HCT116 (cell line): ENCODE measurements at regions not wholly inside any gene's neighbourhood (a gene's known extent, or its start where the extent isn't known, plus 50 kb on each side); places are given as distances from the start of the nearest gene placed in this dataset.

ENCODE experiments used
- ATAC-seq: fragments of 200-7000 bp; cut with Tn5 transposase; 2 replicates; pipeline ENCODE4 v1.9.1; 2020; ENCODE audit warnings: mild to moderate bottlenecking, moderate library complexity
- BruUV-seq: library from RNA; stranded (reverse); fragments of 400-500 nt; replicated peaks from 2 replicates; lab custom pipeline; 2021; lab: Mats Ljungman, UMichigan
- CTCF ChIA-PET: fragments of 300-600 bp; sonication (Branson Sonifier 250); formaldehyde crosslinking; loops from one replicate; lab custom pipeline; 2021; ENCODE audit warnings: antibody characterized with exemption; lab: Charles Lee
- POLR2A ChIA-PET: fragments of 300-600, 350-600 bp; sonication (Branson Sonifier 250); formaldehyde crosslinking; loops from one replicate; lab custom pipeline; 2021; ENCODE audit warnings: antibody characterized with exemption; lab: Charles Lee
- RAD21 ChIA-PET, 2 experiments: fragments of 300-600 bp; sonication (Branson Sonifier 250); formaldehyde crosslinking; loops; one replicate each; lab custom pipeline; 2023; ENCODE audit warnings: low total read pairs in 2 of 2; ENCODE audit not compliant: uncharacterized antibody in 2 of 2, unreplicated experiment in 2 of 2, low non-redundant PET in 1 of 2; lab: Charles Lee
- DNase-seq: peaks from one replicate; pipeline ENCODE4 v3.0.0-alpha.2; 2010; ENCODE audit warnings: low read depth, low spot score
- H2AFZ ChIP-seq: fragments of 200-600 bp; shearing (Covaris generic), sonication (generic); 2 replicates; pipeline ENCODE4 v1.6.1; 2017; ENCODE audit warnings: low read depth, mixed run types, mixed read lengths, antibody characterized with exemption, low read length; ENCODE audit not compliant: poor library complexity, severe bottlenecking
- H3K27ac ChIP-seq: 2 replicates; pipeline ENCODE4 v1.5.1; 2012; ENCODE audit warnings: low read depth, low read length
- H3K27me3 ChIP-seq: fragments of 200-600 bp; sonication (generic); 2 replicates; pipeline ENCODE4 v1.6.1; 2016; ENCODE audit warnings: mixed run types, low read length, mixed read lengths; ENCODE audit not compliant: insufficient read depth
- H3K36me3 ChIP-seq, 2 experiments: fragments of 200-500 bp in 1 of 2; fragments of 200-600 bp in 1 of 2; sonication (Bioruptor generic) in 1 of 2; sonication (generic) in 1 of 2; 2 replicates each; pipeline versions ENCODE4 v1.5.1 to v1.6.1; 2014 to 2016; ENCODE audit warnings: low read length in 2 of 2, inconsistent platforms in 1 of 2, mixed read lengths in 1 of 2, mixed run types in 1 of 2; ENCODE audit not compliant: insufficient read depth in 2 of 2, control insufficient read depth in 1 of 2
- H3K4me1 ChIP-seq, 2 experiments: fragments of 200-600 bp in 1 of 2; sonication (generic) in 1 of 2; 2 replicates each; pipeline versions ENCODE4 v1.5.1 to v1.6.1; 2012 to 2017; ENCODE audit warnings: low read length in 2 of 2, inconsistent platforms in 1 of 2, mild to moderate bottlenecking in 1 of 2, mixed read lengths in 1 of 2, mixed run types in 1 of 2, moderate library complexity in 1 of 2; ENCODE audit not compliant: insufficient read depth in 2 of 2, control insufficient read depth in 1 of 2
- H3K4me2 ChIP-seq: fragments of 200-600 bp; sonication (generic); 2 replicates; pipeline ENCODE4 v1.6.1; 2017; ENCODE audit warnings: mixed run types, low read length, mixed read lengths
- H3K4me3 ChIP-seq, 2 experiments: fragments of 200-600 bp in 1 of 2; sonication (generic) in 1 of 2; replicated peaks in 1 of 2; 2 replicates each; pipeline ENCODE4 v1.5.1; 2011 to 2016; ENCODE audit warnings: low read length in 2 of 2, control low read depth in 1 of 2, low read depth in 1 of 2, mild to moderate bottlenecking in 1 of 2, mixed read lengths in 1 of 2, mixed run types in 1 of 2
- H3K79me2 ChIP-seq: fragments of 200-600 bp; sonication (generic); 2 replicates; pipeline ENCODE4 v1.6.1; 2017; ENCODE audit warnings: mild to moderate bottlenecking, mixed run types, low read length, moderate library complexity, mixed read lengths; ENCODE audit not compliant: insufficient read depth
- H3K9ac ChIP-seq: fragments of 200-600 bp; sonication (generic); 2 replicates; pipeline ENCODE4 v1.6.1; 2016; ENCODE audit warnings: low read length, mixed read lengths
- H3K9me2 ChIP-seq: fragments of 200-600 bp; sonication (generic), shearing (Covaris generic); 2 replicates; pipeline ENCODE4 v1.6.1; 2017; ENCODE audit warnings: mixed run types, mild to moderate bottlenecking, moderate library complexity; ENCODE audit not compliant: insufficient read depth
- H3K9me3 ChIP-seq, 2 experiments: fragments of 200-500 bp in 1 of 2; fragments of 200-600 bp in 1 of 2; sonication (Bioruptor generic) in 1 of 2; sonication (generic) in 1 of 2; 2 replicates each; pipeline ENCODE4 v1.6.1; 2014 to 2017; ENCODE audit warnings: low read length in 2 of 2, mixed read lengths in 2 of 2, inconsistent platforms in 1 of 2, low read depth in 1 of 2, mild to moderate bottlenecking in 1 of 2, mixed run types in 1 of 2, moderate library complexity in 1 of 2; ENCODE audit not compliant: control insufficient read depth in 1 of 2, insufficient read depth in 1 of 2
- H4K20me1 ChIP-seq: fragments of 200-600 bp; sonication (generic), shearing (Covaris generic); 2 replicates; pipeline ENCODE4 v1.6.1; 2017; ENCODE audit warnings: mixed run types, mild to moderate bottlenecking, moderate library complexity; ENCODE audit not compliant: insufficient read depth
- CBX3 ChIP-seq: IDR thresholded peaks from 2 replicates; pipeline ENCODE4 v1.6.1; 2012; ENCODE audit warnings: low read depth
- EGR1 ChIP-seq: IDR thresholded peaks from 2 replicates; pipeline ENCODE4 v1.6.1; 2012; ENCODE audit warnings: low read depth
- EZH2phosphoT487 ChIP-seq: fragments of 200-600 bp; IDR thresholded peaks from 2 replicates; pipeline ENCODE4 v1.6.1; 2018; ENCODE audit warnings: antibody characterized with exemption, borderline replicate concordance
- SIN3A ChIP-seq: IDR thresholded peaks from 2 replicates; pipeline ENCODE4 v1.6.1; 2012; ENCODE audit warnings: low read depth
- YY1 ChIP-seq: IDR thresholded peaks from 2 replicates; pipeline ENCODE4 v1.6.1; 2011; ENCODE audit warnings: low read length, low read depth, moderate library complexity, mild to moderate bottlenecking; ENCODE audit not compliant: insufficient replicate concordance; ENCODE audit errors: extremely low read depth
- intact Hi-C: fragments of 100-400 bp; cut with micrococcal nuclease; formaldehyde crosslinking; loops from 2 replicates; pipeline ENCODE4 v1.10.0; 2022
- TF ChIP-seq, protein P1 (sequence below): IDR thresholded peaks from 2 replicates; pipeline ENCODE4 v1.6.1; 2012
- TF ChIP-seq, protein P2 (sequence below), 3 experiments: fragments of 200-600 bp in 1 of 3; sonication (generic) in 1 of 3; IDR thresholded peaks in 2 of 3; conservative IDR thresholded peaks in 1 of 3; 2 replicates each; pipeline ENCODE4 v1.5.1; 2012 to 2017; ENCODE audit warnings: low read depth in 2 of 3, low read length in 2 of 3, antibody characterized with exemption in 1 of 3, borderline replicate concordance in 1 of 3, control low read depth in 1 of 3, mild to moderate bottlenecking in 1 of 3, mixed read lengths in 1 of 3, mixed run types in 1 of 3, moderate library complexity in 1 of 3; ENCODE audit not compliant: insufficient read depth in 1 of 3
- TF ChIP-seq, protein P3 (sequence below): IDR thresholded peaks from 2 replicates; pipeline ENCODE4 v1.6.1; 2012; ENCODE audit warnings: low read depth

DNA sequence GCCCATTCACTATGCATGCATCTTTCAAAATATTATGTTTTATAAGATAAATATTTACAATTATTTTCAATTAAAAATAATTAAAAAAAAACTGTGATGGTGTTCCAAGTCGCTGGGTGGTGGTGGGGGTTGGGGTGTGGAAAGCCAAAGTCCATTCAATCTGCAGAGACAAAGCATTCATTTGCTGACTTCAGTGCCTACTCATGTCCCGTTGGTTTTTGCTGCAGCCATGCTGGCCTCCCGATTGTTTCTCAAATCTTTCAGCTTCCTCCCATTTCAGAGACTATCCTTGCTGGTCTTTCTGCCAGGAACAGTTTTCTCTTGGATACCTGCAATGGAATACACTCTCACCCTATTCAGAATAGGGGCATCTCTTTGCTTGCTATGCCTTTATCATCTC lies 331.5 kb upstream of the NOVA1 start:
- DNase-seq (no peak), ATAC-seq (no peak)
- H3K36me3 ChIP-seq = no peaks in the 10 kb centered on the region
- no peak overlapping the region for H3K27ac ChIP-seq
- H3K79me2 ChIP-seq = no peaks in the 10 kb centered on the region
- CTCF ChIA-PET = no interaction called here
- H3K4me1 ChIP-seq = no peaks in the 10 kb centered on the region
- intact Hi-C loops = no loop called here
- H3K9me3 ChIP-seq = peaks cover 13 to 23% of the 10 kb centered on the region in 2 experiments; a peak in 2 of 4 replicates
- no peak overlapping the region for H3K9ac ChIP-seq
- no peaks in the 10 kb centered on the region for H3K27me3 ChIP-seq
- H3K9me2 ChIP-seq = no peaks in the 10 kb centered on the region
- TF ChIP-seq, protein P1, sequence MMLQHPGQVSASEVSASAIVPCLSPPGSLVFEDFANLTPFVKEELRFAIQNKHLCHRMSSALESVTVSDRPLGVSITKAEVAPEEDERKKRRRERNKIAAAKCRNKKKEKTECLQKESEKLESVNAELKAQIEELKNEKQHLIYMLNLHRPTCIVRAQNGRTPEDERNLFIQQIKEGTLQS = no peak
- TF ChIP-seq EZH2phosphoT487 (no peak), SIN3A (no peak), CBX3 (no peak), EGR1 (no peak), YY1 (no peak)
- TF ChIP-seq, protein P2, sequence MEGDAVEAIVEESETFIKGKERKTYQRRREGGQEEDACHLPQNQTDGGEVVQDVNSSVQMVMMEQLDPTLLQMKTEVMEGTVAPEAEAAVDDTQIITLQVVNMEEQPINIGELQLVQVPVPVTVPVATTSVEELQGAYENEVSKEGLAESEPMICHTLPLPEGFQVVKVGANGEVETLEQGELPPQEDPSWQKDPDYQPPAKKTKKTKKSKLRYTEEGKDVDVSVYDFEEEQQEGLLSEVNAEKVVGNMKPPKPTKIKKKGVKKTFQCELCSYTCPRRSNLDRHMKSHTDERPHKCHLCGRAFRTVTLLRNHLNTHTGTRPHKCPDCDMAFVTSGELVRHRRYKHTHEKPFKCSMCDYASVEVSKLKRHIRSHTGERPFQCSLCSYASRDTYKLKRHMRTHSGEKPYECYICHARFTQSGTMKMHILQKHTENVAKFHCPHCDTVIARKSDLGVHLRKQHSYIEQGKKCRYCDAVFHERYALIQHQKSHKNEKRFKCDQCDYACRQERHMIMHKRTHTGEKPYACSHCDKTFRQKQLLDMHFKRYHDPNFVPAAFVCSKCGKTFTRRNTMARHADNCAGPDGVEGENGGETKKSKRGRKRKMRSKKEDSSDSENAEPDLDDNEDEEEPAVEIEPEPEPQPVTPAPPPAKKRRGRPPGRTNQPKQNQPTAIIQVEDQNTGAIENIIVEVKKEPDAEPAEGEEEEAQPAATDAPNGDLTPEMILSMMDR (IDR thresholded peaks at IDR 0.05 in 2 of 3, conservative IDR thresholded peaks at IDR 0.05 in 1 of 3; ENCODE audit: borderline replicate concordance in 1 of 3, insufficient read depth in 1 of 3, low read depth in 2 of 3, low read length in 2 of 3) = no peak
- TF ChIP-seq, protein P3, sequence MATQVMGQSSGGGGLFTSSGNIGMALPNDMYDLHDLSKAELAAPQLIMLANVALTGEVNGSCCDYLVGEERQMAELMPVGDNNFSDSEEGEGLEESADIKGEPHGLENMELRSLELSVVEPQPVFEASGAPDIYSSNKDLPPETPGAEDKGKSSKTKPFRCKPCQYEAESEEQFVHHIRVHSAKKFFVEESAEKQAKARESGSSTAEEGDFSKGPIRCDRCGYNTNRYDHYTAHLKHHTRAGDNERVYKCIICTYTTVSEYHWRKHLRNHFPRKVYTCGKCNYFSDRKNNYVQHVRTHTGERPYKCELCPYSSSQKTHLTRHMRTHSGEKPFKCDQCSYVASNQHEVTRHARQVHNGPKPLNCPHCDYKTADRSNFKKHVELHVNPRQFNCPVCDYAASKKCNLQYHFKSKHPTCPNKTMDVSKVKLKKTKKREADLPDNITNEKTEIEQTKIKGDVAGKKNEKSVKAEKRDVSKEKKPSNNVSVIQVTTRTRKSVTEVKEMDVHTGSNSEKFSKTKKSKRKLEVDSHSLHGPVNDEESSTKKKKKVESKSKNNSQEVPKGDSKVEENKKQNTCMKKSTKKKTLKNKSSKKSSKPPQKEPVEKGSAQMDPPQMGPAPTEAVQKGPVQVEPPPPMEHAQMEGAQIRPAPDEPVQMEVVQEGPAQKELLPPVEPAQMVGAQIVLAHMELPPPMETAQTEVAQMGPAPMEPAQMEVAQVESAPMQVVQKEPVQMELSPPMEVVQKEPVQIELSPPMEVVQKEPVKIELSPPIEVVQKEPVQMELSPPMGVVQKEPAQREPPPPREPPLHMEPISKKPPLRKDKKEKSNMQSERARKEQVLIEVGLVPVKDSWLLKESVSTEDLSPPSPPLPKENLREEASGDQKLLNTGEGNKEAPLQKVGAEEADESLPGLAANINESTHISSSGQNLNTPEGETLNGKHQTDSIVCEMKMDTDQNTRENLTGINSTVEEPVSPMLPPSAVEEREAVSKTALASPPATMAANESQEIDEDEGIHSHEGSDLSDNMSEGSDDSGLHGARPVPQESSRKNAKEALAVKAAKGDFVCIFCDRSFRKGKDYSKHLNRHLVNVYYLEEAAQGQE = no peak
- RAD21 ChIA-PET = no interaction called here
- POLR2A ChIA-PET = no interaction called here
- no peaks in the 10 kb centered on the region for H4K20me1 ChIP-seq
- no peak overlapping the region for H3K4me3 ChIP-seq
- H3K4me2 ChIP-seq = no peak overlapping the region
- no TSS peak for BruUV-seq
- no peak overlapping the region for H2AFZ ChIP-seq
